IMR-90 (cell line): ENCODE measurements at regions not wholly inside any gene's neighbourhood (a gene's known extent, or its start where the extent isn't known, plus 50 kb on each side); places are given as distances from the start of the nearest gene placed in this dataset.

ENCODE experiments used
- ATAC-seq: fragments of 200-7000 bp; cut with Tn5 transposase; 2 replicates; pipeline ENCODE4 v1.9.1; 2020; ENCODE audit warnings: low read depth, mild to moderate bottlenecking, moderate library complexity
- BruUV-seq: library from RNA; stranded (reverse); fragments of 400-500 nt; replicated peaks from 2 replicates; lab custom pipeline; 2021; lab: Mats Ljungman, UMichigan
- CTCF ChIA-PET: fragments of 300-600 bp; formaldehyde crosslinking; extraction: SDS; loops from one replicate; lab custom pipeline; 2021; ENCODE audit warnings: antibody characterized with exemption; lab: Yijun Ruan, JAX
- POLR2A ChIA-PET: fragments of 300-600 bp; sonication (Branson Sonifier 250); formaldehyde crosslinking; loops from one replicate; lab custom pipeline; 2022; ENCODE audit warnings: antibody characterized with exemption; ENCODE audit not compliant: unreplicated experiment; lab: Charles Lee
- DNase-seq: peaks from one replicate; pipeline ENCODE4 v3.0.0; 2013
- H2AFZ ChIP-seq: replicated peaks from 2 replicates; pipeline ENCODE3; 2013; ENCODE audit warnings: low read length, mild to moderate bottlenecking; ENCODE audit not compliant: poor library complexity
- H2AK5ac ChIP-seq: 2 replicates; pipeline ENCODE4 v1.6.1; 2013; ENCODE audit warnings: low read depth, low read length, inconsistent platforms
- H2AK9ac ChIP-seq: replicated peaks from 2 replicates; pipeline ENCODE3; 2013; ENCODE audit warnings: mild to moderate bottlenecking, low read depth, low read length, moderate library complexity; ENCODE audit not compliant: poor library complexity
- H2BK120ac ChIP-seq: 2 replicates; pipeline ENCODE4 v1.6.1; 2013; ENCODE audit warnings: low read depth, low read length, inconsistent platforms
- H2BK15ac ChIP-seq: 3 replicates; pipeline ENCODE4 v1.6.1; 2013; ENCODE audit warnings: low read depth, low read length, inconsistent platforms
- H2BK20ac ChIP-seq: 2 replicates; pipeline ENCODE4 v1.6.1; 2013; ENCODE audit warnings: low read depth, mild to moderate bottlenecking, inconsistent platforms, low read length, moderate library complexity
- H2BK5ac ChIP-seq: 2 replicates; pipeline ENCODE4 v1.6.1; 2013; ENCODE audit warnings: mild to moderate bottlenecking, low read depth, low read length, inconsistent platforms; ENCODE audit not compliant: poor library complexity, severe bottlenecking
- H3K14ac ChIP-seq: replicated peaks from 2 replicates; pipeline ENCODE4 v1.6.1; 2013; ENCODE audit warnings: low read depth, low read length, inconsistent platforms
- H3K18ac ChIP-seq: 2 replicates; pipeline ENCODE4 v1.6.1; 2013; ENCODE audit warnings: low read depth, low read length, control low read depth
- H3K23ac ChIP-seq: 2 replicates; pipeline ENCODE4 v1.6.1; 2013; ENCODE audit warnings: low read depth, low read length, inconsistent platforms
- H3K27ac ChIP-seq: 2 replicates; pipeline ENCODE4 v1.5.1; 2013; ENCODE audit warnings: mild to moderate bottlenecking, control low read depth, low read length; ENCODE audit not compliant: insufficient read depth
- H3K27me3 ChIP-seq: 2 replicates; pipeline ENCODE4 v1.6.1; 2013; ENCODE audit warnings: low read length; ENCODE audit not compliant: control insufficient read depth, insufficient read depth
- H3K36me3 ChIP-seq: 2 replicates; pipeline ENCODE4 v1.6.1; 2013; ENCODE audit warnings: low read length, mixed read lengths; ENCODE audit not compliant: control insufficient read depth, insufficient read depth
- H3K4ac ChIP-seq: 2 replicates; pipeline ENCODE4 v1.6.1; 2013; ENCODE audit warnings: low read depth, low read length, inconsistent platforms
- H3K4me1 ChIP-seq: 2 replicates; pipeline ENCODE4 v1.6.1; 2013; ENCODE audit warnings: low read length, mixed read lengths; ENCODE audit not compliant: control insufficient read depth, insufficient read depth
- H3K4me2 ChIP-seq: 2 replicates; pipeline ENCODE4 v1.6.1; 2013; ENCODE audit warnings: low read depth, mild to moderate bottlenecking, control low read depth, low read length, moderate library complexity
- H3K4me3 ChIP-seq: 2 replicates; pipeline ENCODE4 v1.5.1; 2013; ENCODE audit warnings: low read depth, mild to moderate bottlenecking, control low read depth, low read length, moderate library complexity; ENCODE audit not compliant: insufficient read depth
- H3K56ac ChIP-seq: 2 replicates; pipeline ENCODE4 v1.6.1; 2013; ENCODE audit warnings: low read length, inconsistent platforms; ENCODE audit not compliant: insufficient read depth; ENCODE audit errors: extremely low read depth
- H3K79me1 ChIP-seq, 2 experiments: 2 replicates each; pipeline ENCODE4 v1.6.1; 2013; ENCODE audit warnings: low read length in 2 of 2, inconsistent platforms in 1 of 2, low read depth in 1 of 2
- H3K9ac ChIP-seq: 2 replicates; pipeline ENCODE4 v1.6.1; 2013; ENCODE audit warnings: low read depth, low read length, control low read depth
- H3K9me1 ChIP-seq: 2 replicates; pipeline ENCODE4 v1.6.1; 2013; ENCODE audit warnings: low read length, inconsistent platforms; ENCODE audit not compliant: insufficient read depth
- H3K9me3 ChIP-seq: 2 replicates; pipeline ENCODE4 v1.6.1; 2013; ENCODE audit warnings: low read length; ENCODE audit not compliant: control insufficient read depth, insufficient read depth
- H4K20me1 ChIP-seq: 2 replicates; pipeline ENCODE4 v1.6.1; 2013; ENCODE audit warnings: low read length, inconsistent platforms; ENCODE audit not compliant: insufficient read depth
- H4K5ac ChIP-seq: 2 replicates; pipeline ENCODE4 v1.6.1; 2013; ENCODE audit warnings: mild to moderate bottlenecking, low read depth, low read length, control low read depth
- H4K8ac ChIP-seq, 2 experiments: 2 replicates each; pipeline ENCODE4 v1.6.1; 2013; ENCODE audit warnings: low read depth in 2 of 2, low read length in 2 of 2, control low read depth in 1 of 2, inconsistent platforms in 1 of 2
- H4K91ac ChIP-seq: 2 replicates; pipeline ENCODE4 v1.6.1; 2013; ENCODE audit warnings: low read depth, low read length, inconsistent platforms; ENCODE audit not compliant: insufficient read depth
- BHLHE40 ChIP-seq: fragments of 150-350 bp; IDR thresholded peaks from 2 replicates; pipeline ENCODE4 v1.6.1; 2016; ENCODE audit warnings: mild to moderate bottlenecking, low read depth, low read length
- CEBPB ChIP-seq: IDR thresholded peaks from 2 replicates; pipeline ENCODE4 v1.6.1; 2012; ENCODE audit warnings: low read depth, low read length, improper control_type of control experiment
- CHD1 ChIP-seq: IDR thresholded peaks from 2 replicates; pipeline ENCODE4 v1.6.1; 2012; ENCODE audit warnings: low read depth, low read length, improper control_type of control experiment
- CTCF ChIP-seq: conservative IDR thresholded peaks from 2 replicates; pipeline ENCODE4 v1.5.1; 2012; ENCODE audit warnings: mild to moderate bottlenecking, low read depth, low read length, improper control_type of control experiment
- ELK1 ChIP-seq: fragments of 150-350 bp; IDR thresholded peaks from 2 replicates; pipeline ENCODE4 v1.6.1; 2016; ENCODE audit warnings: low read depth, mild to moderate bottlenecking, low read length, moderate library complexity, borderline replicate concordance
- FOS ChIP-seq: fragments of 150-350 bp; IDR thresholded peaks from 2 replicates; pipeline ENCODE4 v1.6.1; 2016; ENCODE audit warnings: low read depth, low read length
- MAFK ChIP-seq: IDR thresholded peaks from 2 replicates; pipeline ENCODE4 v1.6.1; 2012; ENCODE audit warnings: low read depth, low read length, improper control_type of control experiment
- MXI1 ChIP-seq: IDR thresholded peaks from 2 replicates; pipeline ENCODE4 v1.6.1; 2012; ENCODE audit warnings: low read depth, mild to moderate bottlenecking, low read length, moderate library complexity, borderline replicate concordance
- POLR2A ChIP-seq: IDR thresholded peaks from 2 replicates; pipeline ENCODE4 v1.6.1; 2012; ENCODE audit warnings: mild to moderate bottlenecking, low read depth, low read length
- RAD21 ChIP-seq: IDR thresholded peaks from 2 replicates; pipeline ENCODE4 v1.6.1; 2012; ENCODE audit warnings: low read length, improper control_type of control experiment
- RCOR1 ChIP-seq: IDR thresholded peaks from 2 replicates; pipeline ENCODE4 v1.6.1; 2012; ENCODE audit warnings: mild to moderate bottlenecking, low read length, improper control_type of control experiment; ENCODE audit not compliant: insufficient replicate concordance
- RFX5 ChIP-seq: IDR thresholded peaks from 2 replicates; pipeline ENCODE4 v1.8.0; 2012; ENCODE audit warnings: low read depth, mild to moderate bottlenecking, low read length, moderate library complexity
- SMC3 ChIP-seq: fragments of 150-350 bp; IDR thresholded peaks from 2 replicates; pipeline ENCODE4 v1.6.1; 2016; ENCODE audit warnings: low read depth, mild to moderate bottlenecking, antibody characterized with exemption, low read length, moderate library complexity
- USF2 ChIP-seq: fragments of 150-350 bp; IDR thresholded peaks from 2 replicates; pipeline ENCODE4 v1.6.1; 2017; ENCODE audit warnings: mild to moderate bottlenecking, antibody characterized with exemption, low read length, low read depth
- dilution Hi-C: fragments of 300-500 bp; cut with HindIII; formaldehyde crosslinking; loops from one replicate; pipeline ENCODE4 v1.14.3; 2018; ENCODE audit warnings: low sequenced_read_pairs; ENCODE audit not compliant: unreplicated experiment
- in situ Hi-C: fragments of 300-500 bp; cut with MboI; formaldehyde crosslinking; loops from 3 replicates; pipeline ENCODE4 v1.14.3; 2019; ENCODE audit warnings: low sequenced_read_pairs, inconsistent platforms, mixed read lengths
- intact Hi-C: fragments of 100-400 bp; cut with micrococcal nuclease; formaldehyde crosslinking; loops from 2 replicates; pipeline ENCODE4 v1.10.0; 2022

- no peak overlapping the region for H3K4me2 ChIP-seq
- no peak overlapping the region for H3K27ac ChIP-seq
- ChIA-PET CTCF (interaction anchor here (1.0 kb wide), 1 partner anchor 9 kb away, joined by 4 read pairs; no protein-coding TSS in a partner anchor), POLR2A (no interaction called here)
- in situ Hi-C loops, result no loop called here
- BruUV-seq, result no TSS peak
- no peaks in the 10 kb centered on the region for H3K9me1 ChIP-seq
- H3K14ac ChIP-seq, result no peak overlapping the region
- H3K23ac ChIP-seq, result no peak overlapping the region
- no peak overlapping the region for H3K4ac ChIP-seq
- no peak overlapping the region for H4K5ac ChIP-seq
- H2BK5ac ChIP-seq, result no peak overlapping the region
- H3K4me1 ChIP-seq, result no peaks in the 10 kb centered on the region
- no peak overlapping the region for H2BK20ac ChIP-seq
- no peak overlapping the region for H4K8ac ChIP-seq
- no peak for TF ChIP-seq ELK1
- no peak for TF ChIP-seq CTCF
- no peak for TF ChIP-seq POLR2A
- TF ChIP-seq RAD21, result no peak
- TF ChIP-seq MAFK, result no peak
- no peak for TF ChIP-seq MXI1
- TF ChIP-seq CEBPB, result no peak
- TF ChIP-seq SMC3, result no peak
- no peak for TF ChIP-seq CHD1
- no peak for TF ChIP-seq USF2
- TF ChIP-seq BHLHE40, result no peak
- no peak for TF ChIP-seq FOS
- no peak for TF ChIP-seq RFX5
- no peak for TF ChIP-seq RCOR1
- no peak overlapping the region for H3K18ac ChIP-seq
- H3K56ac ChIP-seq, result no peak overlapping the region
- no peak overlapping the region for H3K9ac ChIP-seq
- H4K91ac ChIP-seq, result no peak overlapping the region
- H3K36me3 ChIP-seq, result no peaks in the 10 kb centered on the region
- intact Hi-C loops, result no loop called here
- H2BK15ac ChIP-seq, result no peak overlapping the region
- H3K27me3 ChIP-seq, result no peaks in the 10 kb centered on the region
- no peaks in the 10 kb centered on the region for H3K9me3 ChIP-seq
- no peak overlapping the region for H2AK5ac ChIP-seq
- dilution Hi-C loops, result no loop called here
- no peak overlapping the region for H2BK120ac ChIP-seq
- DNase-seq (no peak), ATAC-seq (no peak)
- no peak overlapping the region for H2AFZ ChIP-seq
- no peaks in the 10 kb centered on the region for H4K20me1 ChIP-seq
- no peaks in the 10 kb centered on the region for H3K79me1 ChIP-seq
- H3K4me3 ChIP-seq, result no peak overlapping the region
- no peak overlapping the region for H2AK9ac ChIP-seq
These were observed 261.1 kb upstream of the TTC29 start for GRCh38 chr4:147206807-147207206.
